Fibroblast of upper back skin (primary cell): ENCODE measurements at regions not wholly inside any gene's neighbourhood (a gene's known extent, or its start where the extent isn't known, plus 50 kb on each side); places are given as distances from the start of the nearest gene placed in this dataset.
A peak's percentile ranks its signal among the peaks of the same experiment; 100 is the strongest.
"Not testable (repeated sequence)": the region's sequence is repeated elsewhere in the genome, so short reads cannot be mapped to it uniquely, and the experiment has no call there.

Experiments
- DNase-seq: peaks from one replicate; pipeline ENCODE4 v3.0.0-alpha.2; 2013

GRCh38 chr13:72657379-72657778 is 70.0 kb downstream of the MZT1 start:
- DNase-seq = no peak

GRCh38 chr13:72656357-72656756 is 71.1 kb downstream of the MZT1 start:
- DNase-seq = no peak

GRCh38 chr13:72653506-72653905 is 73.9 kb downstream of the MZT1 start:
- DNase-seq = no peak

- DNase-seq = peak; percentile 4
Measured at GRCh38 chr13:72652681-72653080, 74.7 kb downstream of the MZT1 start.

GRCh38 chr13:72651144-72651543 is 76.3 kb downstream of the MZT1 start:
- DNase-seq = peak; percentile 8

- no peak for DNase-seq
Measured at GRCh38 chr13:72650051-72650700, 77.3 kb downstream of the MZT1 start.

- peak; percentile 6 for DNase-seq
Measured at GRCh38 chr13:72648513-72649065, 78.8 kb downstream of the MZT1 start.

- DNase-seq = no peak
Measured at GRCh38 chr13:72647422-72647821, 80.0 kb downstream of the MZT1 start.

- DNase-seq = no peak
Measured at GRCh38 chr13:72645521-72645920, 81.9 kb downstream of the MZT1 start.

- peak; percentile 35 for DNase-seq
Measured at GRCh38 chr13:72643311-72643989, 84.0 kb downstream of the MZT1 start.

- DNase-seq = no peak
Measured at GRCh38 chr13:72639377-72639776, 88.1 kb downstream of the MZT1 start.

GRCh38 chr13:72638059-72638815 is 89.2 kb downstream of the MZT1 start:
- DNase-seq = peak; percentile 27

- no peak for DNase-seq
Measured at GRCh38 chr13:72637561-72637960, 89.9 kb downstream of the MZT1 start.

GRCh38 chr13:72634859-72635258 is 92.6 kb downstream of the MZT1 start:
- DNase-seq = no peak

GRCh38 chr13:72622546-72622945 is 104.9 kb downstream of the MZT1 start:
- DNase-seq = no peak

GRCh38 chr13:72620874-72621273 is 106.6 kb downstream of the MZT1 start:
- DNase-seq = no peak

- DNase-seq = no peak
Measured at GRCh38 chr13:72617951-72618350, 109.5 kb downstream of the MZT1 start.

- no peak for DNase-seq
Measured at GRCh38 chr13:72617186-72617585, 110.2 kb downstream of the MZT1 start.

- not testable (repeated sequence) for DNase-seq
Measured at GRCh38 chr13:72610251-72610891, 117.1 kb downstream of the MZT1 start.

GRCh38 chr13:72599178-72599743 is 128.2 kb downstream of the MZT1 start:
- no peak for DNase-seq

- no peak for DNase-seq
Measured at GRCh38 chr13:72590091-72590740, 137.2 kb downstream of the MZT1 start.

- peak; percentile 13 for DNase-seq
Measured at GRCh38 chr13:72586518-72586917, 140.9 kb downstream of the MZT1 start.
